Activated naive CD4-positive, alpha-beta T cell treated with anti-CD3 and anti-CD28 coated beads, Interleukin-2, amount 50 U/mL, for 24 hours (primary cell): ENCODE measurements at regions not wholly inside any gene's neighbourhood (a gene's known extent, or its start where the extent isn't known, plus 50 kb on each side); places are given as distances from the start of the nearest gene placed in this dataset.

Source experiments
- H3K27ac Mint-ChIP-seq: one replicate; pipeline ENCODE4 v1.8.0; 2021; ENCODE audit warnings: mild to moderate bottlenecking, mixed read lengths
- H3K27me3 Mint-ChIP-seq: one replicate; pipeline ENCODE4 v1.8.0; 2021; ENCODE audit warnings: mixed read lengths
- H3K36me3 Mint-ChIP-seq: one replicate; pipeline ENCODE4 v1.8.0; 2021; ENCODE audit warnings: mixed read lengths
- H3K4me1 Mint-ChIP-seq: one replicate; pipeline ENCODE4 v1.8.0; 2021; ENCODE audit warnings: mixed read lengths
- H3K4me3 Mint-ChIP-seq: one replicate; pipeline ENCODE4 v1.8.0; 2021; ENCODE audit warnings: mild to moderate bottlenecking, mixed read lengths
- H3K9me3 Mint-ChIP-seq: one replicate; pipeline ENCODE4 v1.8.0; 2021; ENCODE audit warnings: mixed read lengths

GRCh38 chr2:35929551-35929950 is 426.0 kb upstream of the CRIM1 start:
- no peaks in the 10 kb centered on the region for H3K36me3 Mint-ChIP-seq
- no peak overlapping the region for H3K27ac Mint-ChIP-seq
- no peaks in the 10 kb centered on the region for H3K9me3 Mint-ChIP-seq
- H3K4me3 Mint-ChIP-seq, result no peak overlapping the region
- no peaks in the 10 kb centered on the region for H3K4me1 Mint-ChIP-seq
- H3K27me3 Mint-ChIP-seq, result peaks cover 9% of the 10 kb centered on the region

- Mint-ChIP-seq H3K27ac (no peak overlapping the region), H3K9me3 (no peaks in the 10 kb centered on the region), H3K4me1 (no peaks in the 10 kb centered on the region), H3K27me3 (peaks cover 3% of the 10 kb centered on the region), H3K36me3 (no peaks in the 10 kb centered on the region), H3K4me3 (no peak overlapping the region)
Measured at GRCh38 chr2:35920061-35920460, 435.5 kb upstream of the CRIM1 start.

- H3K9me3 Mint-ChIP-seq, result no peaks in the 10 kb centered on the region
- no peaks in the 10 kb centered on the region for H3K4me1 Mint-ChIP-seq
- H3K36me3 Mint-ChIP-seq, result no peaks in the 10 kb centered on the region
- H3K27ac Mint-ChIP-seq, result no peak overlapping the region
- H3K4me3 Mint-ChIP-seq, result no peak overlapping the region
- H3K27me3 Mint-ChIP-seq, result peaks cover 5% of the 10 kb centered on the region
Measured at GRCh38 chr2:35915261-35915660, 440.3 kb upstream of the CRIM1 start.

GRCh38 chr2:35891936-35892335 is 463.6 kb upstream of the CRIM1 start:
- Mint-ChIP-seq H3K4me1 (peaks cover 18% of the 10 kb centered on the region), H3K9me3 (no peaks in the 10 kb centered on the region), H3K36me3 (no peaks in the 10 kb centered on the region), H3K27ac (no peak overlapping the region), H3K4me3 (peak overlapping the region; percentile 74), H3K27me3 (no peaks in the 10 kb centered on the region)

GRCh38 chr2:35891528-35891927 is 464.1 kb upstream of the CRIM1 start:
- peaks cover 18% of the 10 kb centered on the region for H3K4me1 Mint-ChIP-seq
- H3K27me3 Mint-ChIP-seq, result no peaks in the 10 kb centered on the region
- no peak overlapping the region for H3K4me3 Mint-ChIP-seq
- no peaks in the 10 kb centered on the region for H3K9me3 Mint-ChIP-seq
- no peaks in the 10 kb centered on the region for H3K36me3 Mint-ChIP-seq
- no peak overlapping the region for H3K27ac Mint-ChIP-seq

GRCh38 chr2:35887146-35887545 is 468.4 kb upstream of the CRIM1 start:
- H3K27ac Mint-ChIP-seq, result no peak overlapping the region
- H3K9me3 Mint-ChIP-seq, result no peaks in the 10 kb centered on the region
- H3K4me3 Mint-ChIP-seq, result no peak overlapping the region
- H3K27me3 Mint-ChIP-seq, result no peaks in the 10 kb centered on the region
- H3K36me3 Mint-ChIP-seq, result no peaks in the 10 kb centered on the region
- H3K4me1 Mint-ChIP-seq, result peaks cover 6% of the 10 kb centered on the region

GRCh38 chr2:35873921-35874320 is 481.7 kb upstream of the CRIM1 start:
- Mint-ChIP-seq H3K27ac (no peak overlapping the region), H3K36me3 (no peaks in the 10 kb centered on the region), H3K9me3 (no peaks in the 10 kb centered on the region), H3K4me1 (no peaks in the 10 kb centered on the region), H3K27me3 (peaks cover 4% of the 10 kb centered on the region), H3K4me3 (no peak overlapping the region)

GRCh38 chr2:35871672-35872071 is 483.9 kb upstream of the CRIM1 start:
- Mint-ChIP-seq H3K36me3 (no peaks in the 10 kb centered on the region), H3K27me3 (peaks cover 4% of the 10 kb centered on the region), H3K4me3 (no peak overlapping the region), H3K9me3 (no peaks in the 10 kb centered on the region), H3K4me1 (no peaks in the 10 kb centered on the region), H3K27ac (no peak overlapping the region)

GRCh38 chr2:35870713-35871112 is 484.9 kb upstream of the CRIM1 start:
- Mint-ChIP-seq H3K27ac (peak overlapping the region; percentile 6), H3K9me3 (no peaks in the 10 kb centered on the region), H3K4me1 (no peaks in the 10 kb centered on the region), H3K36me3 (no peaks in the 10 kb centered on the region), H3K27me3 (peaks cover 6% of the 10 kb centered on the region), H3K4me3 (no peak overlapping the region)

- H3K4me3 Mint-ChIP-seq, result no peak overlapping the region
- H3K36me3 Mint-ChIP-seq, result no peaks in the 10 kb centered on the region
Measured at GRCh38 chr2:35864141-35864540, 491.4 kb upstream of the CRIM1 start.

GRCh38 chr2:35858216-35858615 is 497.4 kb upstream of the CRIM1 start:
- H3K4me3 Mint-ChIP-seq, result no peak overlapping the region
- H3K36me3 Mint-ChIP-seq, result no peaks in the 10 kb centered on the region
- H3K27ac Mint-ChIP-seq, result no peak overlapping the region
- H3K4me1 Mint-ChIP-seq, result no peaks in the 10 kb centered on the region
- no peaks in the 10 kb centered on the region for H3K9me3 Mint-ChIP-seq
- peaks cover 9% of the 10 kb centered on the region for H3K27me3 Mint-ChIP-seq

More at GRCh38 chr2:35864141-35864540, 491.4 kb upstream of the CRIM1 start:
- Mint-ChIP-seq H3K27me3 (peaks cover 9% of the 10 kb centered on the region), H3K4me1 (no peaks in the 10 kb centered on the region), H3K9me3 (no peaks in the 10 kb centered on the region), H3K27ac (no peak overlapping the region)

GRCh38 chr2:35857498-35857897 is 498.1 kb upstream of the CRIM1 start:
- H3K27ac Mint-ChIP-seq, result no peak overlapping the region
- H3K4me1 Mint-ChIP-seq, result no peaks in the 10 kb centered on the region
- no peaks in the 10 kb centered on the region for H3K9me3 Mint-ChIP-seq
- H3K4me3 Mint-ChIP-seq, result no peak overlapping the region
- no peaks in the 10 kb centered on the region for H3K36me3 Mint-ChIP-seq
- H3K27me3 Mint-ChIP-seq, result peaks cover 9% of the 10 kb centered on the region

- Mint-ChIP-seq H3K4me3 (no peak overlapping the region), H3K4me1 (no peaks in the 10 kb centered on the region), H3K27ac (no peak overlapping the region), H3K36me3 (no peaks in the 10 kb centered on the region), H3K9me3 (no peaks in the 10 kb centered on the region), H3K27me3 (peaks cover 6% of the 10 kb centered on the region)
Measured at GRCh38 chr2:35831385-35831784, 524.2 kb upstream of the CRIM1 start.

- H3K4me3 Mint-ChIP-seq, result no peak overlapping the region
- H3K36me3 Mint-ChIP-seq, result no peaks in the 10 kb centered on the region
- peaks cover 6% of the 10 kb centered on the region for H3K27me3 Mint-ChIP-seq
- H3K27ac Mint-ChIP-seq, result no peak overlapping the region
- no peaks in the 10 kb centered on the region for H3K4me1 Mint-ChIP-seq
- no peaks in the 10 kb centered on the region for H3K9me3 Mint-ChIP-seq
Measured at GRCh38 chr2:35830833-35831232, 524.7 kb upstream of the CRIM1 start.

GRCh38 chr2:35827086-35827485 is 528.5 kb upstream of the CRIM1 start:
- no peaks in the 10 kb centered on the region for H3K36me3 Mint-ChIP-seq
- H3K9me3 Mint-ChIP-seq, result no peaks in the 10 kb centered on the region
- H3K4me1 Mint-ChIP-seq, result no peaks in the 10 kb centered on the region
- H3K4me3 Mint-ChIP-seq, result no peak overlapping the region
- peaks cover 6% of the 10 kb centered on the region for H3K27me3 Mint-ChIP-seq
- no peak overlapping the region for H3K27ac Mint-ChIP-seq

- Mint-ChIP-seq H3K9me3 (no peaks in the 10 kb centered on the region), H3K27me3 (peaks cover 14% of the 10 kb centered on the region), H3K36me3 (no peaks in the 10 kb centered on the region), H3K4me1 (no peaks in the 10 kb centered on the region), H3K4me3 (no peak overlapping the region), H3K27ac (no peak overlapping the region)
Measured at GRCh38 chr2:35822716-35823115, 532.9 kb upstream of the CRIM1 start.

- no peaks in the 10 kb centered on the region for H3K4me1 Mint-ChIP-seq
- no peaks in the 10 kb centered on the region for H3K36me3 Mint-ChIP-seq
- peaks cover 12% of the 10 kb centered on the region for H3K27me3 Mint-ChIP-seq
- no peaks in the 10 kb centered on the region for H3K9me3 Mint-ChIP-seq
- no peak overlapping the region for H3K4me3 Mint-ChIP-seq
- H3K27ac Mint-ChIP-seq, result no peak overlapping the region
Measured at GRCh38 chr2:35821675-35822074, 533.9 kb upstream of the CRIM1 start.
